ENCODE measurements at regions not wholly inside any gene's neighbourhood (a gene's known extent, or its start where the extent isn't known, plus 50 kb on each side); places are given as distances from the start of the nearest gene placed in this dataset.

GRCh38 chr6:156029286-156029985 is 573.8 kb upstream of the NOX3 start:
- TF ChIP-seq, protein P1, sequence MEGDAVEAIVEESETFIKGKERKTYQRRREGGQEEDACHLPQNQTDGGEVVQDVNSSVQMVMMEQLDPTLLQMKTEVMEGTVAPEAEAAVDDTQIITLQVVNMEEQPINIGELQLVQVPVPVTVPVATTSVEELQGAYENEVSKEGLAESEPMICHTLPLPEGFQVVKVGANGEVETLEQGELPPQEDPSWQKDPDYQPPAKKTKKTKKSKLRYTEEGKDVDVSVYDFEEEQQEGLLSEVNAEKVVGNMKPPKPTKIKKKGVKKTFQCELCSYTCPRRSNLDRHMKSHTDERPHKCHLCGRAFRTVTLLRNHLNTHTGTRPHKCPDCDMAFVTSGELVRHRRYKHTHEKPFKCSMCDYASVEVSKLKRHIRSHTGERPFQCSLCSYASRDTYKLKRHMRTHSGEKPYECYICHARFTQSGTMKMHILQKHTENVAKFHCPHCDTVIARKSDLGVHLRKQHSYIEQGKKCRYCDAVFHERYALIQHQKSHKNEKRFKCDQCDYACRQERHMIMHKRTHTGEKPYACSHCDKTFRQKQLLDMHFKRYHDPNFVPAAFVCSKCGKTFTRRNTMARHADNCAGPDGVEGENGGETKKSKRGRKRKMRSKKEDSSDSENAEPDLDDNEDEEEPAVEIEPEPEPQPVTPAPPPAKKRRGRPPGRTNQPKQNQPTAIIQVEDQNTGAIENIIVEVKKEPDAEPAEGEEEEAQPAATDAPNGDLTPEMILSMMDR (IDR thresholded peaks at IDR 0.05) = no peak
- TF ChIP-seq POLR2A (IDR thresholded peaks at IDR 0.05) (no peak), EP300 (IDR thresholded peaks at IDR 0.05) (no peak)

All from sigmoid colon (tissue), 4 donors.